Stimulated activated naive CD8-positive, alpha-beta T cell treated with anti-CD3 and anti-CD28 coated beads, Interleukin-15, Interleukin-2, amounts not matched to agents 100 U/mL and 50 U/mL, for 24 hours (primary cell): ENCODE measurements at regions not wholly inside any gene's neighbourhood (a gene's known extent, or its start where the extent isn't known, plus 50 kb on each side); places are given as distances from the start of the nearest gene placed in this dataset.
"Not testable (repeated sequence)": the region's sequence is repeated elsewhere in the genome, so short reads cannot be mapped to it uniquely, and the experiment has no call there.

Experiments
- ATAC-seq: fragments of 150-1000 bp; cut with Tn5 transposase; one replicate; pipeline ENCODE4 v1.10.0; 2021
- DNase-seq: peaks from one replicate; pipeline ENCODE4 v3.0.0; 2021

DNA sequence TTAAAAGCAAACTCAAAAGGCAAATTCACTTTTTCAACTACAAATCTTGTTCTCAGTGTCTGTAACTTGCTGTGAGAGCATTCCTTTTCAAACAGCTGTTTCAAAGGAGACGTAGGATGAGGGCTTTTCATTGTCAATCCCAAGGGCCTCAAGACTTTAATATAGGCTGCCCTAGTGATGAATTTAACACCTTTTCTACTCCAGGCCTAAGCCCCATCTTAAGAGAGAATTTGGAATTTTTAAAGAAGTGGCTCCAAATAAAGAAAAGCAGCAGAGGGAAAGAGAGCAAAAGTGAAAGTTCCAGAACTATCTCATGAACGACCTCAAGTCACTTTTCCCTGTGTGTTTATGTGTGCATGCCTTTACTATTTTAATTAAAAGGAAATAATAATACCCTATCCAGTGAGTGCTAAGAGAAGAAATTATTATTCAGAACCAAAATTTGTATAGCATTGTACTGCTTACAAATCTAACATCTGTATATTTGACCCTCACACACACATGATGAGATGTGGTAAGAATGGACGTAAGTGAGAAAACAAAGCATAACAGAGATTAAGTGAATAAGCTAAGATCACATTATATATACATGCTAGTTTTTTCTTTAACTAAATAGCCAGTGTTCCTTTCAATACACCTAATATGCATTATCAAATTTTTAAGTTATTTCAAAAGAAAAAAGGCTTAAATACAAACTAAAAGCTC lies 196.4 kb downstream of the VGLL3 start:
- ATAC-seq, result no peak

DNA sequence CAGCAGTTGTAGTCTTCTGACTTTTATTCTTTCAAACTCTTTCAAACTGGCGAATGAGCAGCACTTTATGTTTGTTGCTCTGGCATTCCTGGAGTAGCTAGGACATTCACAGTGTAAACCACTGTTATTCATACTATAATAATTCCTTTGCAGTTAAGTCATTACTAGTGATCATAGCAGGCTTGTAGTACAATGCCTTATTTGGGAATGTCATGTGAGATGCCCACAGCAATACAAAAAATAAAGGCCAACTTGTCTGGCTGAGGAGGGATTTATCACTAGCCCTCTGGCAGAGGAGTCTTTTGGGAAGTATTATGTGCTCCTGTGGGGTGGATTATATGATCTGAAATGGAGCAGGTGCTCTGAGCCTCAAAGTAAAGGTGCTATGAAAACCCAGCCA lies 197.2 kb downstream of the VGLL3 start:
- no peak for ATAC-seq
- no peak for DNase-seq

More for the DNA sequence above, 196.4 kb downstream of the VGLL3 start:
- DNase-seq, result no peak

DNA sequence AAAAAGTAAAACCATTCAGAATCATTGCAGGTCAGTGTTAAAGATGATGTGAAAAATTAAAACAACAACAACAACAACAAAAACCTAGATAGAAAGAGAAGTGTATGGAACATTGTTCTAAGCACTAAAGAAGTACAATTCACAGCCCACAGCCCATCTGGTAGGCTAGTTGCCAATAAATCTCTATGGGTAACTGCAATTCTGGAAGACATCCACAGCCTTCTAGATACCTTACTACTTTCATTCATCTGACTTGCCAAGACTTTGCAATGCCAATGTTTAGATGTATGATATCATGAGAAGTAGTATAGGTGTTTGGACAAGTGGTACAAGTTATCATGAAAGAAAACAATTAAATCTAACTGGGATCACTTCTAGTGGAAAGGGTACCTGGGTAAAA lies 198.6 kb downstream of the VGLL3 start:
- DNase-seq, result no peak
- no peak for ATAC-seq

DNA sequence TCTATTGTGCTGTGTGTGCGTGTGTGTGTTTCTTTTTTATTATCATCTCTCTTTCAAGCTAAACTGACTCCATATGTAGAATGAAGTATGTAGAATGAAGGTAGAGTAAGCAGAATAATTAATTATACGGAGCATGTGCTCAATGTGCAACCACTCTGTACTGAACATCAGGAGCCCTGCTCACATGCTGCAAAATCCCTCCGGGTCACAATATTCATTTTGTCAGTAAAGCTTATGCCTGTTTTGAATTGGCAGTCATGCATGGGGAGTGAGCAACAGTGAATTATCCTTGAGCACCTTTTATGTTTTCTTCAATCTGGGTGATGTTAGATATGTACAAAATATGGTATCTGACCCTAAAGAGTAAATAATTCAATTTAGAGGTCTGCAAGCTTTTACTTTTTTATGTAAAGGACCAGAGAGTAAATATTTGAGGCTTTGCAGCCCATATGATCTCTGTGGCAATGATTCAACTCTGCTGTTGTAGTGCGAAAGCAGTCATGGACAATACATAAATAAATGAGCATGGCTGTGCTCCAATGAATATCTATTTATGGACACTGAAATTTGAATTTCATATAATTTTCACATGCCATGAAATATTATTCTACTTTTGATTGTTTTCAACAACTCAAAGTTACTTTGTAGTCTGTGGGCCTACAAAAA lies 199.9 kb downstream of the VGLL3 start:
- no peak for DNase-seq
- no peak for ATAC-seq

DNA sequence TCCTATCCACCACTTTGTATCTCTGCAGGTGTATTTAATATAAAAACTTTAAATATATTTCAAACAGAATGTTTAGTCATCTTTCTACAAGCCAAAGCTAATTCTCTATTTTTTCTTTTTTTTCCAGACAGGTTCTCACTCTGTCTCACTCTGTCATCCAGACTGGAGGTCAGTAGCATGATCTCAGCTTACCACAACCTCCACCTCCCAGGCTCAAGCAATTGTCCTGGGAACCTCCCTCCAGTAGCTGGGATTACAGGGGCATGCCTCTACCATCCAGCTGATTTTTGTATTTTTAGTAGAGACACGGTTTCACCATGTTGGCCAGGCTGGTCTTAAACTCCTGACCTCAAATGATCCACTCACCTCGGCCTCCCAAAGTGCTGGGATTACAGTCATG lies 202.6 kb downstream of the VGLL3 start:
- no peak for DNase-seq
- ATAC-seq, result no peak

DNA sequence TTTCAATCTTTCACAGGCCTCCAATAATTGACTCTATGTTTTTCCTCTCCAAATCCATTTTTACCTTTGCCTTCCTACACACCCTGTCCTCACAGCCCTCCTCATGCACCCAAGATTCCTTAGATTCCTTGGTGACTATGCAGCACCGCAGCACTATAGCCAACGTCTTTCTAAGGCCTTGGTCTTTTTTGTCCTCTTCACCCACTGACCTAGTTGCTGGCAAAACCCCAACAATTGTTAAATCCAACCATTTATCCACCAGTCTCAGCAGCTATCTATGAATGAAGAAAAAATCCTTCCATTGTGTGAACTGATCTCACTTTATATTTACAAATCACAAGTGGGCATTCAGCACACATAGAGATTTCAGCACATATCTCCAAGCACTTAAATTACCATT lies 203.9 kb downstream of the VGLL3 start:
- no peak for DNase-seq
- no peak for ATAC-seq

DNA sequence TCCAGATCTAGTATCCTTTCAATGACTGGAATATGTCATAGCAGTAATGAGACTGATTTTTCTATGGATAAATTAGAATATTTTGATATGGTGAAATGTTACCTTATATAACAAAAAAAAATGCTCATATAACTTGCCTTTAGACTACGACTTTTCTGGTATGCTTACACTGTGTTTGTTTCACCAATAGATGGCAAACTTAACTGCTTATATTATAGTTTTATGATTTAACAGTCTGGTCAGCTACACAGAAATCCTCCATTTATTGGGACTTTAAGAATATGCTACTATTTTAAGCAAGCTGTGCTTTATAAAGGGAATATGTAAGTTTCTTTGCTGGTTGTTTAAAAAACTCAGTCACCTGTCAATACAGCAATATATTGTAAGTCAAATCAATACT lies 205.6 kb downstream of the VGLL3 start:
- no peak for DNase-seq
- no peak for ATAC-seq

DNA sequence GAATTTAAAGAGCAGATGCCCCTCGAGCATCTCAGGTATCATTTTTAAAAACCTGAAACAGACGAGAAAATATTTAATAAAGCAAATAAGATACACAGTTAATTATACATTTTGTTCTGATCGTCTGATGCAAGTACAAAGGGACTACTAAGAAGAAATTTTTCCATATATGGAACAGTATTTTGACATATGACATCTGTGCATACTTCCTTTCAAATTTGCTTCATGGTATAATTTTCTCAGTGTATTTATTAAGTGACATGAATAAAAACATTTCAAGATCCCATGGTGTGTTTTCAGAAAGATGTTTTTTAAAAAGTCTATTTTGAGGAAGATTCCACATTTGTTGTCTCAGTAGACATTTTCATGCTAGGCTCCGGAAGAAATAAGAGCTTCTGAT lies 208.1 kb downstream of the VGLL3 start:
- ATAC-seq (no peak), DNase-seq (no peak)

DNA sequence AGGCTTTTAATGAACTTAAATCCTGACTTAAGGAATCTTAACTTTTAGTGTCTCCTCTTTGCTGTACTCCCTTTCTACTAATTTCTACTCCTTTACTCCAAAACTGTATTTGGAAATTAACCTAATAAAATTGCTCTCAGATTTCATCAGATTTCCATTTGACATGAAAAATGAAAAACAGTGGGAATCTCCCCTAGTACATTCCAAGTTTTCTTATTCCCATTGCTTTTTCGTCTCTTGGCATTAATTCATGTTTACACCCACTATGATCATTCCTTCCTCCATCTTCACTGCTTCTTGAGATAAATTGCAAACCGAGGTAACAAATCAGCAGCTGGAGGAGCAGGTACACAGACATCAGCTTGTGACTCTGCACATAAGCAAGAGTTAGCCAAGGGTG lies 208.7 kb downstream of the VGLL3 start:
- no peak for DNase-seq
- no peak for ATAC-seq

DNA sequence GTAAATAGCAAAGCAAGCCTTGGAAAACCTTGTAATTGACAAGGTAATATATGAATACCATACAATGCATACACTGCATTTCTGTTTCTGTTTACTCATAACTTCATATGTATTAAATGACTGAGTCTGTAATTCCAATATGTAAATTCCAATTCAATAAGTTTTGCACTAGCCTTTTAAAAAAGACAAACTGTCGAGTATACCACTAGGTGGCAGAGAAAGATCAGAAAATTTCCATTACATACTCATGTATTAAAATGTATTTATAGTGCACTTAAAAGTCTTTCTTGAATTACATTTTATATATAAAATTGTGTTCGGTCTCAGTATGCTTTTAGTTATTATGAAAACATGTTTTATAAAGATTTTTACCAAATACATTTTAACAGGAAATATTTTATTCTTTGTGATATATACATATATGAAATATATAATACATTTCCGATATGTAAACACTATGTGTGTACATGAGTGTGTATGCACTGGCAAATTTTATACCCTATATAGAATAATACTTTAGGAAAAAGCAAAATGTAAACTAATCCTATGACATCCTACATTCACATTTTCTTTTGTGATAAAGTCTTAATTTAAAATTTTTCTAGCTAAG lies 216.8 kb downstream of the VGLL3 start:
- DNase-seq (no peak), ATAC-seq (no peak)

DNA sequence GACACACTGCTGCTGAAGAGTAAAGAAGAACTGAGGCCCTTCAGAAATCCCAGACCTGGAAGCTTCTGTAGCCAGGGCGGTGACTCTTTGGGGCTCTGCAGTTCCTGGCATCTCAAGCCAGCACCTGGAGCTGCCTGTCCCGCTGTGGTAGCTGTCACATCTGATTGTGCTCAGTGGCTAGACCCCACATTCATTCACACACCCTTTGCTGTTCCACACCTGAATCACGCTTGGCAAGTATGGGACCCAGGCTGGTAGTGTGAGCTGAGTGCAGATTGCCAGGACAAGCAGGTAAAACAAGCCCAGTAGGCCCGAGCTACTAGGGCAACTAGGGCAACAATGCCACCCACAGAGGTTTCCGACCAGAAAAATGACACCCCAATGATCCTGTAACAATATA lies 218.2 kb downstream of the VGLL3 start:
- DNase-seq (no peak), ATAC-seq (no peak)

DNA sequence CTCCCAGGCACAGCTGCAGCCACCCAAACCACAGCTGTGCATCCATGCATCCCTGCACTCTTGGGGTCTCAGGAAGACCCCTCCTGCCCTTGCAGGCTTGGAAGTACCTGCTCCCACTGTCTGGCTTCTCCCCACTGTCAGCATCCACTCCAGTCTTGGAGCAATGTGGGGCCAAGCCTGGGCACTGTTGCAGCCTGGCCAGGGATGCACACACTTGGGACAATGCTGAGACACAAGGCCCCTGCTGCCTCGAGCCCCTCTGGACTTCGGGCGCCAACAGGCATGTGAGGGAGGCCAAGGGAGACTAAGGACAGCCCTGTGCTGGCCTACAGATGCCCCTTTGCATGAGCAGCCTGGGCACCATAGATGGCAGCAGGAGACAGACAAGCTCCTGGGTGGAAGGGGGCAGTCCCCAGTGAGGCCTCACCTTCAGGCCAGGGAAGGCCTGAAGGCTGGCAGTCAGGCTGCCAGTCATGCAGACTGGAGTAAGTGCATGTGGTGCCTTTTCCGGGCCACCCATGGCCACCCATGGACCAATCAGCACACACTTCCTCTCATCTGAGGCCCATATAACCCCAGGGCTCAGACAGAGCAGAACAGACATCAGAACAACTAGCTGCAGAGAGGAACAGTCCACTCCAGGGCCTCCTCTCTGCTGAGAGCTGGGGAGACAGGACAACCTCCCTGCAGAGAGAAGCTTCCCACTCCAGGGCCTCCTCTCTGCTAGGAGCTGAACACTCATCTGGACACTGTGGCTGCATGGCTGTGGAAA lies 219.0 kb downstream of the VGLL3 start:
- DNase-seq (no peak), ATAC-seq (peak; percentile 14)

DNA sequence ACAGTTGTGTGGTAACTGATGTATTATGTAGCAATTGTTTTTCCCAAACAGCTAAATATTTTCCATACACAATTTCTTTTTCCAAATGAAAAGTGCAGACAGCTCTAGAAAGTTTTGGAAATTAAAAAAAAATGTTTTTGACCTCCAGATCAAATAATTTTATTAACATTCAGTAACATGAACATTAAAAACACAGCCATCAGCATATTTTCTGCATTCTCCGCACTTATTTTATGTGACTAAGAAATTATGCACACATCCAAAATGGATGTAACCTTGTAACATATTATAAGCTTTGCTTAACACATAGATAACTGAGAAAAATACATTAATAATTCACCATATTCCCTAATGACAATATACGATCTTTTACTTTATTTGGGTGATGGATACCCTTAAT lies 224.6 kb downstream of the VGLL3 start:
- no peak for DNase-seq
- no peak for ATAC-seq

DNA sequence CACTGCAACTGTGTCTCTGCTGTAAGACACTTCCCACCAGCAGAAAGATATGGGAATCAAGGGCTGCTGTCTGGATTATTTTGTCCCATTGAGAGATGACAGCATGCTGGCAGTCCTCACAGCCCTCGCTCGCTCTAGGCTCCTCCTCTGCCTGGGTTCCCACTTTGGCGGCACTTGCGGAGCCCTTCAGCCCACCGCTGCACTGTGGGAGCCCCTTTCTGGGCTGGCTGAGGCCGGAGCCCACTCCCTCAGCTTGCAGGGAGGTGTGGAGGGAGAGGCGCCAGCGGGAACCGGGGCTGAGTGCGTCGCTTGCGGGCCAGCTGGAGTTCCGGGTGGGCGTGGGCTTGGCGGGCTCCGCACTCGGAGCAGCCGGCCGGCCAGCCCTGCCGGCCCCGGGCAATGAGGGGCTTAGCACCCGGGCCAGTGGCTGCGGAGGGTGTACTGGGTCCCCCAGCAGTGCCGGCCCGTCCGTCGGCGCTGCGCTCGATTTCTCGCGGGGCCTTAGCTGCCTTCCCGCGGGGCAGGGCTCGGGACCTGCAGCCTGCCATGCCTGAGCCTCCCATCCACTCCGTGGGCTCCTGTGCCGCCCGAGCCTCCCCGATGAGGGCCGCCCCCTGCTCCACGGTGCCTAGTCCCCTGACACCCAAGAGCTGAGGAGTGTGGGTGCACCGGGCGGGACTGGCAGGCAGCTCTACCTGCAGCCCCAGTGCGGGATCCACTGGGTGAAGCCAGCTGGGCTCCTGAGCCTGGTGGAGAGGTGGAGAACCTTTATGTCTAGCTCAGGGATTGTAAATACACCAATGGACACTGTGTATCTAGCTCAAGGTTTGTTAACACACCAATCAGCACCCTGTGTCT lies 233.4 kb downstream of the VGLL3 start:
- DNase-seq, ATAC-seq: not testable (repeated sequence)

DNA sequence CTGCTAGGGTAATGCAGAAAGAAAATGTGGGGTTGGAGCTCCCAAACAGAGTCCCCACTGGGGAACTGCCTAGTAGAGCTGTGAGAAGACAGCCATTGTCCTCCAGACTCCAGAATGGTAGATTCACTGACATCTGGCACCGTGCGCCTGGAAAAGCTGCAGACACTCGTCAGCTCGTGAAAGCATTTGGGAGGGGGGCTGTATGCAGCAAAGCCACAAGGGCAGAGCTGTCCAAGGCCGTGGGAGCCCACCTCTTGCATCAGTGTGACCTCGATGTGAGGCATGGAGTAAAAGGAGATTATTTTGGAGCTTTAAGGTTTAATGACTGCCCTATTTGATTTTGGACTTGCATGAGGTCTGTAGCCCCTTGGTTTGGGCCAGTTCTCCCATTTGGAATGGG lies 242.9 kb downstream of the VGLL3 start:
- ATAC-seq (no peak), DNase-seq (no peak)

DNA sequence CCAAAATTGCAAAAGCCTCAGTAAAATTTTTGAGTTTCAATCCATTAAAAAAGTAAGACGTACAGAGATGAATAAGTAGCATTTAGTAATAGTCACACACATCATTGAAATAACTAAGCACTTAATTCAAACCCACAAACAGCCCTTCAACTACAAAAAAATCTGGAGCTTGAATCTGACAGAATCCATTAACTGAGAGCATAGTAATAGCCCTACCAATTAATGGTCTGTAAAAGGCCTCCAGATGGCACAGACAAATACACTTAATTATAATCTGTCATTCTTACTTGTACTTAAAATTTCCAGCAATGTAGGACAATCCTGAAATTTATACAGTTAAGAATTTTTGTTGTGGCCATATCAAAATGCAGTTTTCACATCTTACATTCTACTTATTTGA lies 246.9 kb downstream of the VGLL3 start:
- ATAC-seq, result no peak
- no peak for DNase-seq

DNA sequence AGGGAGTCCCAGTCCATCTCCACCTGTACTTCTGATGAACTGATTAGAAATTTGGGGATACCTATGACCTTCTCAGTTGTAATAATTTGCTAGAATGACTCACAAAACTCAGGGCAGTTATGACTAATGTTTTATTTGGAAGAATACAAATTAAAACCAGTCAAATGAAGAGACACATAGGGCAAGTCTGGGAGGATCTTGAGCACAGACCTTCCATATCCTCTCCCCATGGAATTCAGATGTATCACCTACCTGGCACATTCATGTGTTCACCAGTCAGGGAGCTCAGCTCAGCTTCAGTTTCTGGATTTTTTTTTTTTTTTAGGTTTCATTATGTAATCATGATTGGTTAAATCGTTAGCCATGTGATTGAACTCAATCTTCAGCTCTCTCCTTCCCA lies 247.7 kb downstream of the VGLL3 start:
- ATAC-seq, result no peak
- no peak for DNase-seq

DNA sequence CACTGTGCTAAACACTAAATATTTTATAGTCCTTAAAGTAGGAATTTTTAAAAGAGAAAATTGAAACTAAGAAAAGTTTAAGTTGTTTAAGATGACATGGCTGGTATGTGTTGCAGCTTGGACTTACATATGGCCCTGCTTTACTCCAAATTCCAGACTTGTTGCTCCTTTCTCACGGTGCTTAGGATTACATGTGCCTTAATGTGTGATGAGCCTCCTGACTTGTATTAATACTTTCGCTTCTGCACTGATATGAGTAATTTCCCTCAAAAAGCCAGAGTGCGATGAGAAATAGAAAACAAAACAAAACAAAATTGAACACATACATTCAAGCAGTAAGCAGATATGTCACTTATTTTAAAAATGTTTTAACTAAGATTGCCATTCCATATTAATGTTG lies 250.2 kb downstream of the VGLL3 start:
- no peak for DNase-seq
- ATAC-seq, result no peak

DNA sequence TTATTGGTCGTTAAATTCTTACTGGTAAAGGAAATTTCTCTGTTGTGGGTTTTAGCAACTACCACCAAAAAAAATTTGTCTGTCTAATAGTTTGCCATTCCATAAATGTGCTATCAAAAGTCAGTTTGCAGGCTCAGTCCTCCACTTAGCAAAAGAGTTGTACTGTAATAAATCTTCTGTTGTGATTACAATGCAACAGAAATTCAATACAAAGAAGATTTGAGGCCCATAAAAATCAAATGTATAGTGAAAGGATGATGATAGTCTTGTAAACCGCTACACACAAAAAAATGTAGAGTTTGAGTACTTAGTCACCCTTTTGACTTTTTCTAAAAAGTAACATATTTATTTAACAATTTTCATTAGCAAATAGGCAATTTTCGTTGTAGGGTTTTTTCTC lies 251.7 kb downstream of the VGLL3 start:
- ATAC-seq (no peak), DNase-seq (no peak)

DNA sequence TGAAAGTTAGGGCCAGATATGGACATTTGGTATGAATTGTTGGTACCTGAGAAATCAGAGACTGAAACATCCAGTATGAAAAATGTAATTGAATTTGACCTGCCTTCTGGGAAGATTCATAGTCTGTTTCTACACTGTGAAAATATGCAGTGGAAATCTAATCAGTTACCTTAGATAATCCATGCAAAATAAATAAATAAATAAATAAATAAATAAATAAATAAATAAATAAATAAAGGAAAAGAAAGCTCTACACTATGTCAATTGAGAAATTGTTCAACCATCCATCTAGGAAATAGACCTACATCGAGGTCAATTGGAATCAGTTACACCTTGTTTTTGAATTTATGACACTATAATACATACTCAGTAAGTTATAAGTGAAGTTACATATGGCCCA lies 252.3 kb downstream of the VGLL3 start:
- no peak for DNase-seq
- no peak for ATAC-seq

DNA sequence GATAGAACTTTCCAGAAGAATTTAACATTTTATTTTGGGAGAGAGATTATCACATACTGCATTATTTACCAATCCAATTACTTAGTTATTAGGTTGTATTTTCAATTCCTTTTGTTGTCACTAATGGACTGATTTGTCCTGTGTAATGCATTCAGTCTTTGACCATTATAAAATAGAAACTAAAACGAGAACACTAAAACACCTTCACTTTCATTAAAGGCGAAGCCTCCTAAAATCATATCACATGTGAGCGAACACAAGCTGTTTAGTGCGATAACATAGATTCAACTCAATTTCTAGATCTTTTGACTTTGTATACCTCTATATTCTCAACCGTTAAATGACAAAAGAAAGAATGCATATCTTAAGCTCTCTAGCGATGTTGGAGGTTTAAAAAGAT lies 253.4 kb downstream of the VGLL3 start:
- ATAC-seq, result no peak
- no peak for DNase-seq

DNA sequence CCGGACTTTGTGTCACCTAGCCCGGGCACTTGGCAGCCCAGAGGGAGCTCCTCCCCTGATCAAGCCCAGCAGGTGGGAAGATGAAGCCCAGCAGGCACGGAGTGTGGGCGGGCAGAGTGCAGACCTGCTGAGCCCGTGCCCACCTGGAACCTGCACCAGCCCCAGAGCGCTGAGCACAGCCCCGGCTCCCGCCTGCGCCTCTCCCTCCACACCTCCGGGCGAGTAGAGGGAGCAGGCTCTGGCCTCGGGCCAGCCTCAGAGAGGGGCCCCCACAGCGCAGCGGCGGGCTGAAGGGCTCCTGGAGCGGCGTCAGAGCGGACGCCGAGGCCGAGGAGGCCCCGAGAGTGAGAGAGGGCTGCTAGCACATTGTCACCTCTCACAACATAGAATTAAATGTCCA lies 257.7 kb downstream of the VGLL3 start:
- DNase-seq (no peak), ATAC-seq (no peak)
